Neural cell (in vitro differentiated cells): ENCODE measurements at regions not wholly inside any gene's neighbourhood (a gene's known extent, or its start where the extent isn't known, plus 50 kb on each side); places are given as distances from the start of the nearest gene placed in this dataset.

ENCODE experiments used
- H2AFZ ChIP-seq: fragments of 200-600, 300-800 bp; sonication (generic), shearing (Covaris generic); 2 replicates; pipeline ENCODE4 v1.6.0; 2014; ENCODE audit warnings: low read depth, mild to moderate bottlenecking, antibody characterized with exemption, low read length, moderate library complexity
- H3F3A ChIP-seq: fragments of 200-600 bp; shearing (Covaris generic); 2 replicates; pipeline ENCODE4 v1.6.1; 2016; ENCODE audit warnings: mild to moderate bottlenecking, moderate library complexity, mixed read lengths, antibody characterized with exemption, low read length; ENCODE audit not compliant: insufficient read depth, poor library complexity, severe bottlenecking
- H3K27ac ChIP-seq: fragments of 200-600, 300-800 bp; sonication (generic), shearing (Covaris generic); 2 replicates; pipeline ENCODE4 v1.5.1; 2014; ENCODE audit warnings: mild to moderate bottlenecking, low read length, moderate library complexity
- H3K27me3 ChIP-seq: fragments of 300-800, 200-600 bp; sonication (generic), shearing (Covaris generic); 2 replicates; pipeline ENCODE4 v1.6.0; 2014; ENCODE audit warnings: mild to moderate bottlenecking, low read depth, low read length, moderate library complexity; ENCODE audit not compliant: insufficient read depth
- H3K36me3 ChIP-seq: fragments of 300-800, 200-600 bp; sonication (generic), shearing (Covaris generic); 2 replicates; pipeline ENCODE4 v1.5.1; 2014; ENCODE audit warnings: mild to moderate bottlenecking, antibody characterized with exemption, low read length, moderate library complexity; ENCODE audit not compliant: insufficient read depth
- H3K4me2 ChIP-seq: fragments of 300-800, 200-600 bp; sonication (generic), shearing (Covaris generic); 2 replicates; pipeline ENCODE4 v1.6.0; 2014; ENCODE audit warnings: mild to moderate bottlenecking, low read length
- H3K4me3 ChIP-seq: fragments of 300-800, 200-600 bp; sonication (generic), shearing (Covaris generic); 2 replicates; pipeline ENCODE4 v1.5.1; 2014; ENCODE audit warnings: mild to moderate bottlenecking, low read length, moderate library complexity
- H3K79me2 ChIP-seq: fragments of 200-600 bp; shearing (Covaris generic); replicated peaks from 2 replicates; pipeline ENCODE4 v1.6.0; 2014; ENCODE audit warnings: mild to moderate bottlenecking, low read length, moderate library complexity; ENCODE audit not compliant: insufficient read depth
- H3K9ac ChIP-seq: fragments of 300-800, 200-600 bp; sonication (generic), shearing (Covaris generic); 2 replicates; pipeline ENCODE4 v1.6.1; 2016; ENCODE audit warnings: mild to moderate bottlenecking, low read length, mixed read lengths
- H3K9me2 ChIP-seq: fragments of 200-600 bp; shearing (Covaris generic); 2 replicates; pipeline ENCODE4 v1.6.1; 2016; ENCODE audit warnings: mild to moderate bottlenecking, low read length, mixed read lengths; ENCODE audit not compliant: insufficient read depth
- H3K9me3 ChIP-seq: fragments of 200-600, 300-800 bp; sonication (generic), shearing (Covaris generic); 2 replicates; pipeline ENCODE4 v1.6.1; 2016; ENCODE audit warnings: mild to moderate bottlenecking, mixed run types, low read length, moderate library complexity, mixed read lengths
- H4K20me1 ChIP-seq: fragments of 200-600 bp; shearing (Covaris generic); 2 replicates; pipeline ENCODE4 v1.6.1; 2016; ENCODE audit warnings: mild to moderate bottlenecking, mixed run types; ENCODE audit not compliant: insufficient read depth
- CTCF ChIP-seq: fragments of 450-650 bp; IDR thresholded peaks from 2 replicates; pipeline ENCODE4 v1.5.1; 2014; ENCODE audit warnings: antibody characterized with exemption, mild to moderate bottlenecking, moderate library complexity; ENCODE audit not compliant: poor library complexity, severe bottlenecking
- EP300 ChIP-seq: fragments of 450-650 bp; conservative IDR thresholded peaks from 2 replicates; pipeline ENCODE4 v1.6.1; 2014; ENCODE audit warnings: antibody characterized with exemption, mild to moderate bottlenecking, moderate library complexity; ENCODE audit not compliant: poor library complexity, severe bottlenecking
- EZH2 ChIP-seq: fragments of 200-600, 300-800 bp; shearing (Covaris generic), sonication (generic); IDR thresholded peaks from 2 replicates; pipeline ENCODE4 v1.6.1; 2014; ENCODE audit warnings: antibody characterized with exemption, low read length, borderline replicate concordance, mild to moderate bottlenecking; ENCODE audit not compliant: insufficient read depth, poor library complexity, severe bottlenecking
- MXI1 ChIP-seq: fragments of 450-650 bp; conservative IDR thresholded peaks from 2 replicates; pipeline ENCODE4 v1.6.1; 2014; ENCODE audit warnings: antibody characterized with exemption, mild to moderate bottlenecking; ENCODE audit not compliant: poor library complexity, severe bottlenecking
- POLR2AphosphoS5 ChIP-seq: IDR thresholded peaks from 2 replicates; pipeline ENCODE4 v1.6.1; 2012
- RAD21 ChIP-seq: fragments of 450-650 bp; conservative IDR thresholded peaks from 2 replicates; pipeline ENCODE4 v1.6.1; 2014; ENCODE audit warnings: antibody characterized with exemption, mild to moderate bottlenecking, moderate library complexity
- REST ChIP-seq: IDR thresholded peaks from 2 replicates; pipeline ENCODE4 v1.6.1; 2012; ENCODE audit warnings: borderline replicate concordance
- SMC3 ChIP-seq: fragments of 450-650 bp; conservative IDR thresholded peaks from 2 replicates; pipeline ENCODE4 v1.6.1; 2014; ENCODE audit warnings: antibody characterized with exemption, mild to moderate bottlenecking, moderate library complexity; ENCODE audit not compliant: poor library complexity
- TAF1 ChIP-seq: IDR thresholded peaks from 2 replicates; pipeline ENCODE4 v1.6.1; 2012; ENCODE audit warnings: low read depth

- no peaks in the 10 kb centered on the region for H3K27me3 ChIP-seq
- TF ChIP-seq EP300 (no peak), CTCF (no peak), REST (no peak), EZH2 (no peak), POLR2AphosphoS5 (no peak), RAD21 (no peak), SMC3 (no peak), MXI1 (no peak), TAF1 (no peak)
Observed at GRCh38 chr2:14433946-14434495, 198.5 kb upstream of the LRATD1 start.

GRCh38 chr2:14445670-14446069 is 186.8 kb upstream of the LRATD1 start:
- H3K9me3 ChIP-seq: peaks cover 18% of the 10 kb centered on the region
- H3K27me3 ChIP-seq: no peaks in the 10 kb centered on the region
- H3K9ac ChIP-seq: no peak overlapping the region
- no peaks in the 10 kb centered on the region for H3K36me3 ChIP-seq
- H3F3A ChIP-seq: no peaks in the 10 kb centered on the region
- TF ChIP-seq TAF1: no peak
- no peak for TF ChIP-seq SMC3
- no peak for TF ChIP-seq REST
- no peak for TF ChIP-seq CTCF
- no peak for TF ChIP-seq EZH2
- TF ChIP-seq POLR2AphosphoS5: no peak
- no peak for TF ChIP-seq MXI1
- no peak for TF ChIP-seq EP300
- no peak for TF ChIP-seq RAD21
- H3K27ac ChIP-seq: no peak overlapping the region
- no peaks in the 10 kb centered on the region for H3K79me2 ChIP-seq
- H3K9me2 ChIP-seq: no peaks in the 10 kb centered on the region
- H3K4me3 ChIP-seq: no peak overlapping the region
- no peaks in the 10 kb centered on the region for H4K20me1 ChIP-seq
- H3K4me2 ChIP-seq: no peak overlapping the region
- no peak overlapping the region for H2AFZ ChIP-seq

More at GRCh38 chr2:14433946-14434495, 198.5 kb upstream of the LRATD1 start:
- Histone ChIP-seq H3K79me2 (no peaks in the 10 kb centered on the region), H3K36me3 (no peaks in the 10 kb centered on the region), H3K9ac (no peak overlapping the region), H3K9me2 (no peaks in the 10 kb centered on the region), H4K20me1 (no peaks in the 10 kb centered on the region), H3F3A (no peaks in the 10 kb centered on the region), H2AFZ (no peak overlapping the region), H3K4me2 (no peak overlapping the region), H3K9me3 (peaks cover 4% of the 10 kb centered on the region), H3K4me3 (no peak overlapping the region), H3K27ac (no peak overlapping the region)
